Type B pancreatic cell (in vitro differentiated cells): ENCODE measurements at regions not wholly inside any gene's neighbourhood (a gene's known extent, or its start where the extent isn't known, plus 50 kb on each side); places are given as distances from the start of the nearest gene placed in this dataset.
A peak's percentile ranks its signal among the peaks of the same experiment; 100 is the strongest.

Experiments used
- DNase-seq: peaks from one replicate; pipeline ENCODE4 v3.0.0; 2021; ENCODE audit warnings: mixed read lengths; ENCODE audit not compliant: unreplicated experiment; ENCODE audit errors: extremely low spot score
- H3K27ac Mint-ChIP-seq: 2 replicates; pipeline ENCODE4 v1.8.0; 2021; ENCODE audit warnings: mild to moderate bottlenecking, mixed read lengths
- H3K27me3 Mint-ChIP-seq: 2 replicates; pipeline ENCODE4 v1.8.0; 2021; ENCODE audit warnings: mixed read lengths
- H3K36me3 Mint-ChIP-seq: 2 replicates; pipeline ENCODE4 v1.8.0; 2021; ENCODE audit warnings: mixed read lengths
- H3K4me1 Mint-ChIP-seq: one replicate; pipeline ENCODE4 v1.8.0; 2021; ENCODE audit warnings: mixed read lengths; ENCODE audit not compliant: unreplicated experiment
- H3K4me3 Mint-ChIP-seq: 2 replicates; pipeline ENCODE4 v1.8.0; 2021; ENCODE audit warnings: mild to moderate bottlenecking, mixed read lengths
- H3K9me3 Mint-ChIP-seq: 2 replicates; pipeline ENCODE4 v1.8.0; 2021; ENCODE audit warnings: mixed read lengths
- CTCF ChIP-seq: fragments of 200-600 bp; sonication (generic); conservative IDR thresholded peaks from 2 replicates; pipeline ENCODE4 v1.5.0; 2021; ENCODE audit warnings: antibody characterized with exemption, mild to moderate bottlenecking

GRCh38 chr6:94071835-94072234, 652.5 kb upstream of the EPHA7 start:
- H3K9me3 Mint-ChIP-seq = no peaks in the 10 kb centered on the region
- no peaks in the 10 kb centered on the region for H3K36me3 Mint-ChIP-seq
- H3K27me3 Mint-ChIP-seq = peaks cover 3% of the 10 kb centered on the region
- H3K4me1 Mint-ChIP-seq = peaks cover 8% of the 10 kb centered on the region
- DNase-seq = no peak
- peak; percentile 72 for TF ChIP-seq CTCF
- peak overlapping the region; percentile 71 for H3K27ac Mint-ChIP-seq
- H3K4me3 Mint-ChIP-seq = no peak overlapping the region

GRCh38 chr6:94065707-94066337, 646.5 kb upstream of the EPHA7 start:
- peak; percentile 48 for TF ChIP-seq CTCF
- Mint-ChIP-seq H3K4me1 (peaks cover 9% of the 10 kb centered on the region), H3K27ac (no peak overlapping the region), H3K9me3 (no peaks in the 10 kb centered on the region), H3K36me3 (no peaks in the 10 kb centered on the region), H3K27me3 (no peaks in the 10 kb centered on the region), H3K4me3 (no peak overlapping the region)
- no peak for DNase-seq

- no peaks in the 10 kb centered on the region for H3K36me3 Mint-ChIP-seq
- H3K27ac Mint-ChIP-seq = no peak overlapping the region
- peaks cover 39% of the 10 kb centered on the region for H3K4me1 Mint-ChIP-seq
These were observed 633.4 kb upstream of the EPHA7 start for GRCh38 chr6:94052749-94053148.

GRCh38 chr6:94050515-94050914, 631.2 kb upstream of the EPHA7 start:
- H3K27me3 Mint-ChIP-seq = no peaks in the 10 kb centered on the region
- no peak overlapping the region for H3K27ac Mint-ChIP-seq
- H3K9me3 Mint-ChIP-seq = no peaks in the 10 kb centered on the region
- no peak for TF ChIP-seq CTCF
- no peak for DNase-seq
- peaks cover 43% of the 10 kb centered on the region for H3K4me1 Mint-ChIP-seq
- H3K36me3 Mint-ChIP-seq = no peaks in the 10 kb centered on the region
- no peak overlapping the region for H3K4me3 Mint-ChIP-seq

More at GRCh38 chr6:94052749-94053148, 633.4 kb upstream of the EPHA7 start:
- Mint-ChIP-seq H3K4me3 (no peak overlapping the region), H3K9me3 (no peaks in the 10 kb centered on the region), H3K27me3 (no peaks in the 10 kb centered on the region)
- no peak for DNase-seq
- peak; percentile 38 for TF ChIP-seq CTCF

- Mint-ChIP-seq H3K4me3 (no peak overlapping the region), H3K36me3 (no peaks in the 10 kb centered on the region), H3K9me3 (no peaks in the 10 kb centered on the region), H3K27me3 (no peaks in the 10 kb centered on the region), H3K4me1 (peaks cover 38% of the 10 kb centered on the region), H3K27ac (no peak overlapping the region)
- no peak for DNase-seq
- no peak for TF ChIP-seq CTCF
These were observed 629.6 kb upstream of the EPHA7 start for GRCh38 chr6:94049001-94049400.
